GM12872 (cell line): ENCODE measurements at regions not wholly inside any gene's neighbourhood (a gene's known extent, or its start where the extent isn't known, plus 50 kb on each side); places are given as distances from the start of the nearest gene placed in this dataset.

Source experiments
- TF ChIP-seq, protein P1 (sequence below): IDR thresholded peaks from 3 replicates; pipeline ENCODE4 v1.5.1; 2011; ENCODE audit warnings: low read depth, mild to moderate bottlenecking, low read length, moderate library complexity; ENCODE audit not compliant: insufficient read depth

DNA sequence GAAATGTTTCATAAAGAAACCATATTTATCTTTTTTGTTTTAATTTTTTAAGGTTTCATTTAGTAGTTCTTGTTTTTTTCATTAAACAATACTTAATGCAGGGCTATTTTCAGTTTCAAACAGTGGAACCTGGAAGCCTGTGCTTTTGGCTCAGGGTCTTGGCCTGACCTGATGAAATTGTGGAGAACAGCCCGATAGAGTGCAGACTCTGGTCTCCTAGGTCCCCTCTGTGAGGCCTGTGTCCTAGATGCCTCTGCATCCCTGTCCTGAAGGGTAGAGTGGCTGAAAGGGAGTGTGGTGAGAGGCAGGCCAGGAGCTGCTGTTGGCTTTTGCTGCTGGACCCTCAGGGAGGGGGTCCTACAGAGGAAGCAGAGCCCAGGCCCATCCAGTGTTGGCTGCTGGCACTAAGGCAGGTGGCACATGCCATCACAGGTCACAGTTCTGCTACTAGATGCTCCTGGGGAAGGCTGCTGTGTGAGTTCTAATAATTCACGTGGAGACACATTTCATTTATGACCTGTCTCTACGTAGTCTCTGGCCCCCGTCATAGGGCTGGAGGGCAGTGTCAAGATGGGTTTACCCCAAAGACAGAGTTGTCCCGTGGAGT is 201.0 kb upstream of the COPS8 start:
- TF ChIP-seq, protein P1, sequence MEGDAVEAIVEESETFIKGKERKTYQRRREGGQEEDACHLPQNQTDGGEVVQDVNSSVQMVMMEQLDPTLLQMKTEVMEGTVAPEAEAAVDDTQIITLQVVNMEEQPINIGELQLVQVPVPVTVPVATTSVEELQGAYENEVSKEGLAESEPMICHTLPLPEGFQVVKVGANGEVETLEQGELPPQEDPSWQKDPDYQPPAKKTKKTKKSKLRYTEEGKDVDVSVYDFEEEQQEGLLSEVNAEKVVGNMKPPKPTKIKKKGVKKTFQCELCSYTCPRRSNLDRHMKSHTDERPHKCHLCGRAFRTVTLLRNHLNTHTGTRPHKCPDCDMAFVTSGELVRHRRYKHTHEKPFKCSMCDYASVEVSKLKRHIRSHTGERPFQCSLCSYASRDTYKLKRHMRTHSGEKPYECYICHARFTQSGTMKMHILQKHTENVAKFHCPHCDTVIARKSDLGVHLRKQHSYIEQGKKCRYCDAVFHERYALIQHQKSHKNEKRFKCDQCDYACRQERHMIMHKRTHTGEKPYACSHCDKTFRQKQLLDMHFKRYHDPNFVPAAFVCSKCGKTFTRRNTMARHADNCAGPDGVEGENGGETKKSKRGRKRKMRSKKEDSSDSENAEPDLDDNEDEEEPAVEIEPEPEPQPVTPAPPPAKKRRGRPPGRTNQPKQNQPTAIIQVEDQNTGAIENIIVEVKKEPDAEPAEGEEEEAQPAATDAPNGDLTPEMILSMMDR: no peak

DNA sequence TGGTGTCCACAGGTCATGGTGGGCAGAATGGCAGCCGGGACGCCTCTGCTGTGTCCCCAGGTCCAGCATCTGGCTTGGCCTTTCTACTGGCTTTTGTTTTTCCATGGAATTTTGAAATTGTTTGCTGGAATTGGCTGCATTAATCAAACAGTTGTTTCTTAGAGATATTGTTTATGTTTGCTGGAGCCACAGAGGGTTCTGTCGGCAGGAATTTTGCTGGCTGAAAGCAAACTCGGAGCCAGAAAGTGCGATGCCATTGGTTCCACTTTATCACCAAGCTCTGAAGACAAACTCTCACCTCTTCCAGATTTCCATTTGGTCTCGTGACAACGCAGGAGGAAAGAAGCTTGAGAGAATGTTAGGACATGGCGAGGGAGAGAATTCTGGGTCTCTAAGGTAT is 199.2 kb upstream of the COPS8 start:
- TF ChIP-seq, protein P1: no peak

GRCh38 chr2:236887531-236887930 is 198.2 kb upstream of the COPS8 start:
- TF ChIP-seq, protein P1: no peak

DNA sequence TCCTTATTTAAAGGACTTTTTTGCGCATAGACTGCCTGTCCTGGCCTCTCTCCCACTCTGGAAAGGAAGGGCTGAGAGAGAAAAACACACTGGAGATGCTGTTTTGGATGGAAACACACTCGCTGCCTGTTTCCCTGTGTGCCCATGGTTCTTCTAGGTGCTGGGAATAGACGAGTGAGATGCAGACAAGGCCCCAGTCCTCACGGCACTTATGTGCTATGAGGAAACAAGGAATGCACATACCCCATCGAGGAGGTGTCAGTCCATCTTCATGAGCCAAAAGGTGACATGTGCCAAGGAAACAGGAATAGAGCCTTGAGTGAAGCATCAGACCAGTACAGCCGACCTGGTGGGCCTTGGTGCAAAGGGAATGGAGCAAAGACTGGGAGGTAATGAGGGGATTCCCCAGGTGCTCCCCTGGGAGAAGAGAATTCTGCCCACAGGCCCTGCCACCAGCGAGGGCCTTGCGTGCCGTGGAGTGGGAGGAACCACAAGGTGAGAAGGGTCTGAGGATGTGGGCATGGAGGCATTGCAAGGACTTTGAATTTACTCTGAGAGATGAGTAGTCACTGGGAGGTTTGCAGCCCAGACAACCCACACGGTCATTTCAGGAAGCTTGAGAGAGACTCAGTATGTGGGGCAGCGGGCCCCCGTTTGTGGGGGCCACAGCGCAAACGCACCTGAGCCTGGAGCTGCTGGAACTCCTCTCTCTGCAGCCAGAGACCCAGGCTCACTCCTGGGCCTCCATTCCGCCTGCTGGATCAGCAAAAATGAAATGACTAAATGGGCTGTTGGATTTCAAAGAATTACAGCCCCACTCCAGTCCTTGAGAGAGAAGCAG is 197.5 kb upstream of the COPS8 start:
- TF ChIP-seq, protein P1: no peak

DNA sequence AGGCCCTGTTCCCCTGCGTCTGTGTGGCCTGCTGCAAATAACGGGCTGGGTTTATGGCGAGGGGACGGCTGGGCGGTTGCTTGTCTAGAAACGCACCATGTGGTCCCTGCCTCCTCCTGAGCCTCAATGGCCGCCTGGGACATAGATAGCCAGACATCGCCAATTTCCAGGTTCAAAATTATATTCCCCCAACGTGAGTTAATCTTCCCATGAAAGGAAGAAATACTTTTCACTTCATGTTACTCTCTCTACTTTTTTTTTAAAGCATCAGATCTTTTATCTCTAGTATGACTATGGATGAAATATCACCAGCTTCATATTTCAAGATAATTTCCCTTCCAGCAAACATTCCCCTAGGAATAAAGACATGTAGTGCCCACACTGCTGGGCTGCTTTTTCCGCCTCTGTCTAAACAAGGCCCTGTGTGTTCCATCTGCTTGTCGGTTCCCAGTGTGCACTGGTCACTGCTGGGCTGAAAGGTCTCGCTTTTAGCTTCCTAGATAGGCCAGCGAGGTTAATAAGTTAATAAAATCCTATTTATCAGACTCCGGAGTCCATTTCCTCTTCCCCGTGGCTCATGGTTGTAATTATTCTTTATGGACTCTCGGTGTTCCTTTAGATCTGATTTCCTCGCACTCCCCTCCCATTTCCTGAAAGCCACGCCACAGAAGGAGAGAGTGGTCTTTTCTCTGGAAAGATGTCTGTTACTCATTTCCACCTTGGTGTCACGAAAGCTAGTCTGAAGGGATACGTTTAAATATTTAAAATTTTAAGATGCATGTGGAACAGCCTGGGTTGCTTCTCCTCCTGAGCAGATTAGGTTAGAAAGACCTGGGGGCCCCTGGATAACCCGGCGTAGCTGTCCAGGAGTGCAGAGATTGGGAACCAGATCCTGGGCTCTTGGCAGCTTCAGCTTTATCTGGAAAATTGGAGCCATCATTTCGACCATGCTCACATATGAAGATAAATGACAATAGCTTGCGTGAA is 196.6 kb upstream of the COPS8 start:
- TF ChIP-seq, protein P1: no peak

- TF ChIP-seq, protein P1: no peak
Measured at GRCh38 chr2:236889791-236890704, 195.6 kb upstream of the COPS8 start.
